GM12872 (cell line): ENCODE measurements at regions not wholly inside any gene's neighbourhood (a gene's known extent, or its start where the extent isn't known, plus 50 kb on each side); places are given as distances from the start of the nearest gene placed in this dataset.

Experiments
- CTCF ChIP-seq: IDR thresholded peaks from 3 replicates; pipeline ENCODE4 v1.5.1; 2011; ENCODE audit warnings: low read depth, mild to moderate bottlenecking, low read length, moderate library complexity; ENCODE audit not compliant: insufficient read depth

GRCh38 chr20:60131375-60131774 is 173.2 kb downstream of the CDH26 start:
- TF ChIP-seq CTCF: no peak

DNA sequence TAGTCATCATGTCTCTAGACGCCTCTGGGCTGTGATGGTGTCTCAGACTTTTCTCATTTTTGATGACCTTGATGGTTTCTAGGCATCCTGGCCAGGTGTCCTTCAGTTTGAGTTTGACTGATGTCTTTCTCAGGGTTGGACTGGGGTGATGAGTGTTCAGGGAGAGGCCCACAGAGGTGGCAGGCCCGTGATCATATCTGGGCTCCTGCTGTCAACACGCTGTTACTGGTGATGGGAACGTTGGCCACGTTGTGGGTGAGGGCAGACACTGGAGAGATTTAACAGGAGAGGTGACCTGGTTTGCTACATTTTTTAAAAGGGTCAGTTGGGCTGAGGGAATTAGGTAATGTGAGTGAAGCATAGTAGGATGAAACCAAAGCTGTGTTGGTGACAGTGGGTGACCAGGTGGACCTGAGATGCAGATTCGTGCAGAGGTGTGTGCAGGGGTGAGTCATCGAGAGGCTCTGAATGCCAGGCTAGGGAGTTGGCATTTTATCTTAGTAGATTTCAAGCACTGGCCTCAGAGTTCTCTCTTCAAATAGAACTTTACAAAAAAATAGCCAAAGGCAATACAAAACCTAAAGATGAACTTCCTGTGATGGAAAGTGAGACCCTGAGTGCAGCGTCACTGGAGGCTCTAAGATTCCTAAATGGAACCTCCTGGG is 174.1 kb downstream of the CDH26 start:
- no peak for TF ChIP-seq CTCF

DNA sequence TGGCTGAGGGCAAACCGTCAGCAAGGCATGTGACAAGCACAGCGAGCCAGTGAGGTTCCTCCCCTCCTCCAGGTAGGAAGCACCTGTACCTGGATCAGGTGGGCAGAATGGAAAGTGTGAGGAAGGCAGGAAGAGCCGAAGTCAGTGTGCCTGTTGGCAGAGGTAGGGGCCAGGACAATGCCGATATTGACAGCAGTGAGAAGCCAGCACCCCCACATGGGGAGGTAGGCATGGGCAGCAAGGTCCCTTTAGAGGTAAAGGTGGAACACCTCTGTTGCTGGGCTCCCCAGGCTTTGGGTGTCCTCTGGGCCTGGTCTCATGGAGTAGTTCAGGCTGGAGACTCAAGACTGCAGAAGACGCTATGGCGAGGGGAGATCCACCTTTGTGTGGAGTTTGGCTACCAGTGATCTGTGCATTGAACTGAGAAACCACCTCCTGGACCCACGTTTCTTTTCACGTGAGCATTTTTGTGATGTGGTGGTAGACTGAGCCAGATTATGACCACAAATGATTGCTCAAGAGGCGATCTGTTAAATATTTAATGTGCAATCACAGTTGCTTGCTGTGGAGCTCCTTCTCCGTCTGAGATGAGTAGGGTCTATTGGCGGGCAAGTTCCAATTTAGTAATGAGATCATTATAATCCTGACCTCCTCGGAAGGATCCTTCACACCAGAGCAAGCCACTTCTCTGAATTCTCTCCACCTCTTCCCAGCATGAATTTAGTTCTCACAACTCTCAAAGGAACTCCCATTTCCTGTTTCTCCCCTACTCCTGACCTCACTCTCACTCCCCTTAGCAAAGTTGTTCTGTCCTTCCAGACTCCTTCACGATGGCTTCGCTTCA is 174.8 kb downstream of the CDH26 start:
- no peak for TF ChIP-seq CTCF

GRCh38 chr20:60135276-60135675 is 177.1 kb downstream of the CDH26 start:
- no peak for TF ChIP-seq CTCF

GRCh38 chr20:60136645-60137401 is 178.6 kb downstream of the CDH26 start:
- no peak for TF ChIP-seq CTCF

- peak; percentile 64 for TF ChIP-seq CTCF
Measured at GRCh38 chr20:60137657-60138245, 179.5 kb downstream of the CDH26 start.
